Breast epithelium (tissue), 4 donors: ENCODE measurements at regions not wholly inside any gene's neighbourhood (a gene's known extent, or its start where the extent isn't known, plus 50 kb on each side); places are given as distances from the start of the nearest gene placed in this dataset.

ENCODE experiments used
- DNase-seq, 2 donors: peaks; one replicate each; pipeline ENCODE4 v3.0.0-alpha.2; 2019; ENCODE audit warnings: low spot score in 2 of 2
- H3K27ac ChIP-seq, 2 donors: fragments of 200-600 bp; sonication (generic) in 1 of 2; one replicate each; pipeline ENCODE4 v1.5.1; 2016 to 2019; ENCODE audit warnings: mild to moderate bottlenecking in 1 of 2
- H3K27me3 ChIP-seq, 2 donors: fragments of 200-600 bp; sonication (generic) in 1 of 2; one replicate each; pipeline versions ENCODE4 v1.5.1 to v1.6.0; 2017 to 2019; ENCODE audit warnings: control low read depth in 1 of 2, mild to moderate bottlenecking in 1 of 2
- H3K36me3 ChIP-seq: fragments of 200-600 bp; one replicate; pipeline ENCODE4 v1.5.1; 2019
- H3K4me1 ChIP-seq, 2 donors: fragments of 200-600 bp; sonication (generic); one replicate each; pipeline ENCODE4 v1.5.1; 2016 to 2019; ENCODE audit warnings: control low read depth in 1 of 2
- H3K4me3 ChIP-seq, 3 donors: fragments of 200-600 bp; sonication (generic); 1 replicate in 2 of 3; 2 replicates in 1 of 3; pipeline ENCODE4 v1.5.1; 2016 to 2019; ENCODE audit warnings: mild to moderate bottlenecking in 3 of 3, moderate library complexity in 2 of 3
- H3K9me3 ChIP-seq, 2 donors: fragments of 200-600 bp; sonication (generic) in 1 of 2; one replicate each; pipeline ENCODE4 v1.5.1; 2016 to 2019; ENCODE audit warnings: control low read depth in 1 of 2
- CTCF ChIP-seq, 3 donors: fragments of 450-650 bp; IDR thresholded peaks; one replicate each; pipeline ENCODE4 v1.5.1; 2016 to 2017; ENCODE audit warnings: antibody characterized with exemption in 3 of 3, mild to moderate bottlenecking in 3 of 3, moderate library complexity in 3 of 3
- POLR2A ChIP-seq: fragments of 450-650 bp; IDR thresholded peaks from one replicate; pipeline ENCODE4 v1.6.1; 2016; ENCODE audit warnings: antibody characterized with exemption, mild to moderate bottlenecking, moderate library complexity
- POLR2AphosphoS5 ChIP-seq, 3 donors: sonication (generic); formaldehyde crosslinking; IDR thresholded peaks; one replicate each; pipeline ENCODE4 v1.6.1; 2017; ENCODE audit warnings: antibody characterized with exemption in 3 of 3
- intact Hi-C: fragments of 100-400 bp; cut with DNase I; formaldehyde crosslinking; loops from one replicate; pipeline ENCODE4 v1.15.1; 2023; ENCODE audit warnings: low total_unique reads

- TF ChIP-seq CTCF (IDR thresholded peaks at IDR 0.05) (no peak), POLR2AphosphoS5 (IDR thresholded peaks at IDR 0.05) (no peak), POLR2A (no peak)
- no peak for DNase-seq
- no peaks in the 10 kb centered on the region for H3K36me3 ChIP-seq
- no peak overlapping the region for H3K4me3 ChIP-seq
- no peaks in the 10 kb centered on the region for H3K4me1 ChIP-seq
- no peak overlapping the region for H3K27ac ChIP-seq
- H3K27me3 ChIP-seq, result no peaks in the 10 kb centered on the region
- intact Hi-C loops, result no loop called here
- no peaks in the 10 kb centered on the region for H3K9me3 ChIP-seq
Measured at GRCh38 chr5:124871303-124871702, 124.9 kb upstream of the ZNF608 start.

GRCh38 chr5:124872086-124872485 lies 125.6 kb upstream of the ZNF608 start:
- intact Hi-C loops, result no loop called here
- Histone ChIP-seq H3K27me3 (no peaks in the 10 kb centered on the region), H3K36me3 (no peaks in the 10 kb centered on the region), H3K9me3 (no peaks in the 10 kb centered on the region), H3K4me3 (no peak overlapping the region), H3K27ac (no peak overlapping the region), H3K4me1 (no peaks in the 10 kb centered on the region)
- no peak for DNase-seq
- TF ChIP-seq CTCF (IDR thresholded peaks at IDR 0.05) (no peak), POLR2AphosphoS5 (IDR thresholded peaks at IDR 0.05) (no peak), POLR2A (no peak)

GRCh38 chr5:124872615-124873014 lies 126.2 kb upstream of the ZNF608 start:
- Histone ChIP-seq H3K27ac (no peak overlapping the region), H3K4me1 (no peaks in the 10 kb centered on the region), H3K4me3 (no peak overlapping the region), H3K9me3 (no peaks in the 10 kb centered on the region), H3K27me3 (no peaks in the 10 kb centered on the region), H3K36me3 (no peaks in the 10 kb centered on the region)
- no peak for DNase-seq
- TF ChIP-seq POLR2AphosphoS5 (IDR thresholded peaks at IDR 0.05), result no peak
- no peak for TF ChIP-seq CTCF (IDR thresholded peaks at IDR 0.05)
- no peak for TF ChIP-seq POLR2A
- intact Hi-C loops, result no loop called here

GRCh38 chr5:124873188-124873587 lies 126.7 kb upstream of the ZNF608 start:
- TF ChIP-seq CTCF (IDR thresholded peaks at IDR 0.05) (no peak), POLR2A (no peak), POLR2AphosphoS5 (IDR thresholded peaks at IDR 0.05) (no peak)
- Histone ChIP-seq H3K27me3 (no peaks in the 10 kb centered on the region), H3K9me3 (no peaks in the 10 kb centered on the region), H3K36me3 (no peaks in the 10 kb centered on the region), H3K27ac (no peak overlapping the region), H3K4me1 (no peaks in the 10 kb centered on the region), H3K4me3 (no peak overlapping the region)
- intact Hi-C loops, result no loop called here
- no peak for DNase-seq

GRCh38 chr5:124873713-124874112 lies 127.3 kb upstream of the ZNF608 start:
- H3K27ac ChIP-seq, result no peak overlapping the region
- intact Hi-C loops, result no loop called here
- DNase-seq, result no peak

More at GRCh38 chr5:124873713-124874112, 127.3 kb upstream of the ZNF608 start:
- Histone ChIP-seq H3K4me3 (no peak overlapping the region), H3K27me3 (no peaks in the 10 kb centered on the region), H3K9me3 (no peaks in the 10 kb centered on the region), H3K4me1 (no peaks in the 10 kb centered on the region), H3K36me3 (no peaks in the 10 kb centered on the region)
- TF ChIP-seq POLR2AphosphoS5 (IDR thresholded peaks at IDR 0.05), result no peak
- no peak for TF ChIP-seq POLR2A
- no peak for TF ChIP-seq CTCF (IDR thresholded peaks at IDR 0.05)
